CD14-positive monocyte (primary cell): ENCODE measurements at regions not wholly inside any gene's neighbourhood (a gene's known extent, or its start where the extent isn't known, plus 50 kb on each side); places are given as distances from the start of the nearest gene placed in this dataset.

Source experiments
- DNase-seq, 3 donors: peaks; one replicate each; pipeline ENCODE4 v3.0.0-alpha.2; 2011 to 2022
- H2AFZ ChIP-seq: 2 replicates; pipeline ENCODE4 v1.6.0; 2012; ENCODE audit warnings: mild to moderate bottlenecking, low read depth, low read length, inconsistent platforms; ENCODE audit not compliant: insufficient read depth, poor library complexity, severe bottlenecking
- H3K27ac ChIP-seq, 2 donors: 1 replicate in 1 of 2; 2 replicates in 1 of 2; pipeline ENCODE4 v1.5.1; 2012 to 2013; ENCODE audit warnings: low read length in 2 of 2, control low read depth in 1 of 2, inconsistent platforms in 1 of 2, low read depth in 1 of 2, mild to moderate bottlenecking in 1 of 2
- H3K27me3 ChIP-seq, 2 donors: one replicate each; pipeline versions ENCODE4 v1.6.0 to v1.6.1; 2011 to 2013; ENCODE audit warnings: low read length in 2 of 2; ENCODE audit not compliant: control insufficient read depth in 2 of 2, insufficient read depth in 2 of 2
- H3K36me3 ChIP-seq, 2 donors: replicated peaks in 1 of 2; 1 replicate in 1 of 2; 2 replicates in 1 of 2; pipeline versions ENCODE4 v1.5.1 to v1.6.1; 2012 to 2013; ENCODE audit warnings: low read length in 2 of 2, control low read depth in 1 of 2, inconsistent platforms in 1 of 2, mild to moderate bottlenecking in 1 of 2; ENCODE audit not compliant: insufficient read depth in 2 of 2, control insufficient read depth in 1 of 2
- H3K4me1 ChIP-seq, 2 donors: 1 replicate in 1 of 2; 2 replicates in 1 of 2; pipeline versions ENCODE4 v1.5.1 to v1.6.1; 2012 to 2013; ENCODE audit warnings: low read length in 2 of 2, control low read depth in 1 of 2, inconsistent platforms in 1 of 2, mild to moderate bottlenecking in 1 of 2, moderate library complexity in 1 of 2; ENCODE audit not compliant: insufficient read depth in 2 of 2, control insufficient read depth in 1 of 2
- H3K4me2 ChIP-seq: replicated peaks from 2 replicates; pipeline ENCODE3; 2012; ENCODE audit warnings: low read length, moderate library complexity, mild to moderate bottlenecking; ENCODE audit not compliant: poor library complexity, severe bottlenecking; ENCODE audit errors: extremely low read depth
- H3K4me3 ChIP-seq, 3 experiments: fragments of 200-600 bp in 1 of 3; sonication (generic) in 1 of 3; replicated peaks in 1 of 3; 1 replicate in 2 of 3; 2 replicates in 1 of 3; pipeline ENCODE4 v1.5.1; 2011 to 2013; ENCODE audit warnings: low read length in 3 of 3, mild to moderate bottlenecking in 3 of 3, control low read depth in 2 of 3, low read depth in 2 of 3, inconsistent platforms in 1 of 3, moderate library complexity in 1 of 3
- H3K79me2 ChIP-seq: 2 replicates; pipeline ENCODE4 v1.6.0; 2012; ENCODE audit warnings: mild to moderate bottlenecking, control low read depth, inconsistent platforms, low read length, moderate library complexity; ENCODE audit not compliant: insufficient read depth
- H3K9ac ChIP-seq: 2 replicates; pipeline ENCODE4 v1.6.0; 2017; ENCODE audit warnings: low read length, mild to moderate bottlenecking; ENCODE audit not compliant: insufficient read depth, poor library complexity, severe bottlenecking
- H3K9me3 ChIP-seq, 2 donors: replicated peaks in 1 of 2; 1 replicate in 1 of 2; 2 replicates in 1 of 2; pipeline versions ENCODE4 v1.5.1 to v1.6.1; 2012 to 2013; ENCODE audit warnings: low read length in 2 of 2, control low read depth in 1 of 2; ENCODE audit not compliant: control insufficient read depth in 1 of 2, insufficient read depth in 1 of 2
- H4K20me1 ChIP-seq: 2 replicates; pipeline ENCODE4 v1.6.0; 2012; ENCODE audit warnings: mild to moderate bottlenecking, low read length, control low read depth, moderate library complexity; ENCODE audit not compliant: insufficient read depth
- H3K27ac Mint-ChIP-seq, 7 donors: one replicate each; pipeline ENCODE4 v1.8.0; 2020; ENCODE audit warnings: mild to moderate bottlenecking in 7 of 7, mixed read lengths in 7 of 7, moderate library complexity in 6 of 7, inconsistent platforms in 2 of 7
- H3K27me3 Mint-ChIP-seq, 3 donors: one replicate each; pipeline ENCODE4 v1.8.0; 2021 to 2022; ENCODE audit warnings: low read depth in 3 of 3, mild to moderate bottlenecking in 3 of 3, mixed read lengths in 3 of 3, moderate library complexity in 3 of 3, inconsistent platforms in 1 of 3
- H3K36me3 Mint-ChIP-seq, 2 donors: one replicate each; pipeline ENCODE4 v1.8.0; 2020; ENCODE audit warnings: mixed read lengths in 2 of 2, inconsistent platforms in 1 of 2, mild to moderate bottlenecking in 1 of 2
- H3K4me1 Mint-ChIP-seq: one replicate; pipeline ENCODE4 v1.8.0; 2020; ENCODE audit warnings: mild to moderate bottlenecking, mixed read lengths
- H3K4me3 Mint-ChIP-seq, 2 donors: one replicate each; pipeline ENCODE4 v1.8.0; 2020; ENCODE audit warnings: mild to moderate bottlenecking in 2 of 2, mixed read lengths in 2 of 2, moderate library complexity in 1 of 2
- H3K9me3 Mint-ChIP-seq, 7 donors: one replicate each; pipeline ENCODE4 v1.8.0; 2020 to 2022; ENCODE audit warnings: mixed read lengths in 7 of 7, mild to moderate bottlenecking in 6 of 7, moderate library complexity in 6 of 7, inconsistent platforms in 2 of 7
- CTCF ChIP-seq: fragments of 200-600 bp; IDR thresholded peaks from one replicate; pipeline ENCODE4 v1.8.0; 2022; ENCODE audit warnings: antibody characterized with exemption, mild to moderate bottlenecking
- WGBS: methylation state at CpG from one replicate; pipeline ENCODE4 v1.1.5; 2013; ENCODE audit warnings: missing lambda C conversion rate; ENCODE audit not compliant: insufficient coverage; 5-methylcytosine and 5-hydroxymethylcytosine counted together
- intact Hi-C, 2 donors: fragments of 100-400 bp; cut with micrococcal nuclease; formaldehyde crosslinking; loops; one replicate each; pipeline versions ENCODE4 v1.15.0 to v1.15.1; 2023

GRCh38 chr1:168864266-168864665, 135.3 kb upstream of the DPT start:
- no peak overlapping the region for H3K4me3 ChIP-seq
- intact Hi-C loops = no loop called here
- H2AFZ ChIP-seq = no peak overlapping the region
- no peak for TF ChIP-seq CTCF
- Mint-ChIP-seq H3K36me3 (no peaks in the 10 kb centered on the region), H3K4me3 (no peak overlapping the region), H3K27ac (no peak overlapping the region), H3K27me3 (no peaks in the 10 kb centered on the region), H3K4me1 (no peaks in the 10 kb centered on the region), H3K9me3 (peaks cover 7 to 16% (median 12%) of the 10 kb centered on the region in 7 donors)
- H3K9ac ChIP-seq = no peak overlapping the region
- H3K4me2 ChIP-seq = no peak overlapping the region
- H3K27ac ChIP-seq = no peak overlapping the region
- no peaks in the 10 kb centered on the region for H4K20me1 ChIP-seq
- H3K9me3 ChIP-seq = peaks cover 6 to 13% of the 10 kb centered on the region in 2 donors
- no peaks in the 10 kb centered on the region for H3K27me3 ChIP-seq
- DNase-seq = no peak
- no peaks in the 10 kb centered on the region for H3K36me3 ChIP-seq
- no peaks in the 10 kb centered on the region for H3K4me1 ChIP-seq
- H3K79me2 ChIP-seq = no peaks in the 10 kb centered on the region

- Histone ChIP-seq H3K4me1 (no peaks in the 10 kb centered on the region), H3K9ac (no peak overlapping the region), H3K4me3 (no peak overlapping the region), H3K4me2 (no peak overlapping the region), H4K20me1 (no peaks in the 10 kb centered on the region), H3K27me3 (no peaks in the 10 kb centered on the region), H3K9me3 (peaks cover 6 to 13% of the 10 kb centered on the region in 2 donors), H3K27ac (no peak overlapping the region), H2AFZ (no peak overlapping the region), H3K79me2 (no peaks in the 10 kb centered on the region), H3K36me3 (no peaks in the 10 kb centered on the region)
- intact Hi-C loops = no loop called here
- WGBS = 73% methylated on average over 1 of the region's 4 CpGs
- H3K27me3 Mint-ChIP-seq = no peaks in the 10 kb centered on the region
- H3K27ac Mint-ChIP-seq = no peak overlapping the region
- no peak for DNase-seq
- H3K9me3 Mint-ChIP-seq = peaks cover 7 to 14% (median 13%) of the 10 kb centered on the region in 7 donors
- H3K36me3 Mint-ChIP-seq = no peaks in the 10 kb centered on the region
- H3K4me3 Mint-ChIP-seq = no peak overlapping the region
- TF ChIP-seq CTCF = no peak
- no peaks in the 10 kb centered on the region for H3K4me1 Mint-ChIP-seq
Observed at GRCh38 chr1:168865850-168866620, 137.0 kb upstream of the DPT start.
